Endothelial cell (in vitro differentiated cells): ENCODE measurements at regions not wholly inside any gene's neighbourhood (a gene's known extent, or its start where the extent isn't known, plus 50 kb on each side); places are given as distances from the start of the nearest gene placed in this dataset.

Source experiments
- DNase-seq: peaks from one replicate; pipeline ENCODE4 v3.0.0; 2021; ENCODE audit warnings: low spot score
- H3K27ac Mint-ChIP-seq: one replicate; pipeline ENCODE4 v1.8.0; 2021; ENCODE audit warnings: mixed read lengths, inconsistent platforms; ENCODE audit not compliant: unreplicated experiment
- H3K27me3 Mint-ChIP-seq: one replicate; pipeline ENCODE4 v1.8.0; 2021; ENCODE audit warnings: mild to moderate bottlenecking, moderate library complexity, mixed read lengths, inconsistent platforms; ENCODE audit not compliant: unreplicated experiment
- H3K36me3 Mint-ChIP-seq: one replicate; pipeline ENCODE4 v1.8.0; 2021; ENCODE audit warnings: mild to moderate bottlenecking, low read depth, mixed read lengths, inconsistent platforms; ENCODE audit not compliant: unreplicated experiment
- H3K4me1 Mint-ChIP-seq: one replicate; pipeline ENCODE4 v1.8.0; 2021; ENCODE audit warnings: mild to moderate bottlenecking, mixed read lengths, inconsistent platforms; ENCODE audit not compliant: unreplicated experiment
- H3K4me3 Mint-ChIP-seq: one replicate; pipeline ENCODE4 v1.8.0; 2021; ENCODE audit warnings: mild to moderate bottlenecking, mixed read lengths, inconsistent platforms; ENCODE audit not compliant: unreplicated experiment
- H3K9me3 Mint-ChIP-seq: one replicate; pipeline ENCODE4 v1.8.0; 2021; ENCODE audit warnings: mixed read lengths, inconsistent platforms; ENCODE audit not compliant: unreplicated experiment
- CTCF ChIP-seq: fragments of 200-600 bp; sonication (generic); IDR thresholded peaks from one replicate; pipeline ENCODE4 v1.5.0; 2021; ENCODE audit warnings: antibody characterized with exemption; ENCODE audit not compliant: unreplicated experiment

GRCh38 chr11:112616327-112617097, 344.7 kb upstream of the NCAM1 start:
- no peak overlapping the region for H3K27ac Mint-ChIP-seq
- H3K27me3 Mint-ChIP-seq = no peaks in the 10 kb centered on the region
- no peaks in the 10 kb centered on the region for H3K9me3 Mint-ChIP-seq
- DNase-seq = no peak
- no peaks in the 10 kb centered on the region for H3K36me3 Mint-ChIP-seq
- no peak for TF ChIP-seq CTCF
- peaks cover 14% of the 10 kb centered on the region for H3K4me1 Mint-ChIP-seq
- no peak overlapping the region for H3K4me3 Mint-ChIP-seq

- Mint-ChIP-seq H3K4me3 (no peak overlapping the region), H3K27ac (no peak overlapping the region), H3K9me3 (no peaks in the 10 kb centered on the region), H3K4me1 (peaks cover 9% of the 10 kb centered on the region), H3K27me3 (no peaks in the 10 kb centered on the region), H3K36me3 (no peaks in the 10 kb centered on the region)
- TF ChIP-seq CTCF = no peak
- DNase-seq = no peak
Measured at GRCh38 chr11:112617098-112617425, 344.2 kb upstream of the NCAM1 start.

GRCh38 chr11:112617977-112618826, 343.0 kb upstream of the NCAM1 start:
- H3K36me3 Mint-ChIP-seq = no peaks in the 10 kb centered on the region
- no peak for DNase-seq
- no peaks in the 10 kb centered on the region for H3K9me3 Mint-ChIP-seq
- H3K4me1 Mint-ChIP-seq = peaks cover 7% of the 10 kb centered on the region
- no peaks in the 10 kb centered on the region for H3K27me3 Mint-ChIP-seq
- no peak for TF ChIP-seq CTCF
- H3K27ac Mint-ChIP-seq = no peak overlapping the region
- H3K4me3 Mint-ChIP-seq = no peak overlapping the region

GRCh38 chr11:112619106-112619505, 342.1 kb upstream of the NCAM1 start:
- Mint-ChIP-seq H3K27ac (no peak overlapping the region), H3K36me3 (no peaks in the 10 kb centered on the region), H3K4me1 (peaks cover 6% of the 10 kb centered on the region), H3K27me3 (no peaks in the 10 kb centered on the region), H3K4me3 (no peak overlapping the region), H3K9me3 (no peaks in the 10 kb centered on the region)
- no peak for DNase-seq
- TF ChIP-seq CTCF = no peak
